Loucy (cell line): ENCODE measurements at regions not wholly inside any gene's neighbourhood (a gene's known extent, or its start where the extent isn't known, plus 50 kb on each side); places are given as distances from the start of the nearest gene placed in this dataset.

Experiments
- H2AFZ ChIP-seq: fragments of 200-600 bp; sonication (generic); 2 replicates; pipeline ENCODE4 v1.6.0; 2016; ENCODE audit warnings: antibody characterized with exemption, mild to moderate bottlenecking, low read length, moderate library complexity
- H3F3A ChIP-seq: fragments of 200-600 bp; 2 replicates; pipeline ENCODE4 v1.6.0; 2016; ENCODE audit warnings: antibody characterized with exemption, low read depth, mild to moderate bottlenecking
- H3K27me3 ChIP-seq: fragments of 200-600 bp; sonication (generic); 2 replicates; pipeline ENCODE4 v1.6.1; 2014; ENCODE audit warnings: low read length, mild to moderate bottlenecking; ENCODE audit not compliant: insufficient read depth, poor library complexity, severe bottlenecking
- H3K36me3 ChIP-seq: fragments of 200-600 bp; sonication (generic); 2 replicates; pipeline ENCODE4 v1.6.1; 2016; ENCODE audit warnings: low read length; ENCODE audit not compliant: insufficient read depth
- H3K4me1 ChIP-seq: fragments of 200-600 bp; sonication (generic); 2 replicates; pipeline ENCODE4 v1.5.1; 2014; ENCODE audit warnings: low read length, mild to moderate bottlenecking; ENCODE audit not compliant: insufficient read depth, poor library complexity, severe bottlenecking
- H3K4me2 ChIP-seq: fragments of 200-600 bp; sonication (generic); 2 replicates; pipeline ENCODE4 v1.6.0; 2014; ENCODE audit warnings: antibody characterized with exemption, low read length, low read depth, mild to moderate bottlenecking; ENCODE audit not compliant: poor library complexity, severe bottlenecking
- H3K4me3 ChIP-seq: fragments of 200-600 bp; sonication (generic); 2 replicates; pipeline ENCODE4 v1.5.1; 2014; ENCODE audit warnings: low read length, mild to moderate bottlenecking, mixed read lengths; ENCODE audit not compliant: poor library complexity, severe bottlenecking
- H3K79me2 ChIP-seq: fragments of 200-600 bp; sonication (generic); 2 replicates; pipeline ENCODE4 v1.6.1; 2014; ENCODE audit warnings: low read length; ENCODE audit not compliant: insufficient read depth
- H3K9ac ChIP-seq: fragments of 200-600 bp; sonication (generic); 2 replicates; pipeline ENCODE4 v1.6.0; 2014; ENCODE audit warnings: mild to moderate bottlenecking, low read depth, low read length, moderate library complexity; ENCODE audit not compliant: poor library complexity, severe bottlenecking
- H3K9me2 ChIP-seq: fragments of 200-600 bp; sonication (generic); replicated peaks from 2 replicates; pipeline ENCODE4 v1.6.1; 2016; ENCODE audit warnings: low read depth, low read length, mixed read lengths
- H3K9me3 ChIP-seq: fragments of 200-600 bp; sonication (generic); 2 replicates; pipeline ENCODE4 v1.6.1; 2014; ENCODE audit warnings: mild to moderate bottlenecking, antibody characterized with exemption, low read length, low read depth; ENCODE audit not compliant: insufficient read depth
- H4K20me1 ChIP-seq: fragments of 200-600 bp; sonication (generic); 2 replicates; pipeline ENCODE4 v1.6.0; 2014; ENCODE audit warnings: antibody characterized with exemption, low read length, mild to moderate bottlenecking; ENCODE audit not compliant: insufficient read depth, poor library complexity, severe bottlenecking
- EZH2phosphoT487 ChIP-seq: fragments of 200-600 bp; IDR thresholded peaks from 2 replicates; pipeline ENCODE4 v1.6.1; 2018; ENCODE audit warnings: antibody characterized with exemption, mild to moderate bottlenecking, moderate library complexity, borderline replicate concordance
- TF ChIP-seq, protein P1 (sequence below): fragments of 200-600 bp; sonication (generic); conservative IDR thresholded peaks from 2 replicates; pipeline ENCODE4 v1.5.1; 2014; ENCODE audit warnings: mild to moderate bottlenecking, antibody characterized with exemption, low read length

DNA sequence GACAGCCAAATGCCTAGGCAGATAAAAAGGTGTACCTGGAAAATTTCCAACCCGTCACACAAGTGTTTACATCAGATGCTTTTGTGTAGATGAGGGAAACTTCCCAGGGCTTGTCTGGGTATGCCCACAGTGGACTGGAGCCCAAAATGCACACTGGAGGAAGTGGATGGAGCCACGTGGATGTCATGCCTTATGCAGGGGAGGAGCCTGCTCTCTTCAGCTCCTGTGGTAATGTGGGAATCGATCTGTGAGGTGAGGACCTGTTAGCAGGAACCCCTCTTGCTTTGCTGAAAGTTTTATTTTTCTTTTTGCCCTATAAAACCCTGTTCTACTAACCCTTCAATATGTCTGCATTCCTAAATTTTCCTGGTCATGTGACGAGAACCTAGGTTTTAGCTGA lies 439.2 kb upstream of the CDH9 start:
- Histone ChIP-seq H2AFZ (no peak overlapping the region), H3K36me3 (no peaks in the 10 kb centered on the region)
- TF ChIP-seq, protein P1, sequence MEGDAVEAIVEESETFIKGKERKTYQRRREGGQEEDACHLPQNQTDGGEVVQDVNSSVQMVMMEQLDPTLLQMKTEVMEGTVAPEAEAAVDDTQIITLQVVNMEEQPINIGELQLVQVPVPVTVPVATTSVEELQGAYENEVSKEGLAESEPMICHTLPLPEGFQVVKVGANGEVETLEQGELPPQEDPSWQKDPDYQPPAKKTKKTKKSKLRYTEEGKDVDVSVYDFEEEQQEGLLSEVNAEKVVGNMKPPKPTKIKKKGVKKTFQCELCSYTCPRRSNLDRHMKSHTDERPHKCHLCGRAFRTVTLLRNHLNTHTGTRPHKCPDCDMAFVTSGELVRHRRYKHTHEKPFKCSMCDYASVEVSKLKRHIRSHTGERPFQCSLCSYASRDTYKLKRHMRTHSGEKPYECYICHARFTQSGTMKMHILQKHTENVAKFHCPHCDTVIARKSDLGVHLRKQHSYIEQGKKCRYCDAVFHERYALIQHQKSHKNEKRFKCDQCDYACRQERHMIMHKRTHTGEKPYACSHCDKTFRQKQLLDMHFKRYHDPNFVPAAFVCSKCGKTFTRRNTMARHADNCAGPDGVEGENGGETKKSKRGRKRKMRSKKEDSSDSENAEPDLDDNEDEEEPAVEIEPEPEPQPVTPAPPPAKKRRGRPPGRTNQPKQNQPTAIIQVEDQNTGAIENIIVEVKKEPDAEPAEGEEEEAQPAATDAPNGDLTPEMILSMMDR, result no peak
- no peak for TF ChIP-seq EZH2phosphoT487

DNA sequence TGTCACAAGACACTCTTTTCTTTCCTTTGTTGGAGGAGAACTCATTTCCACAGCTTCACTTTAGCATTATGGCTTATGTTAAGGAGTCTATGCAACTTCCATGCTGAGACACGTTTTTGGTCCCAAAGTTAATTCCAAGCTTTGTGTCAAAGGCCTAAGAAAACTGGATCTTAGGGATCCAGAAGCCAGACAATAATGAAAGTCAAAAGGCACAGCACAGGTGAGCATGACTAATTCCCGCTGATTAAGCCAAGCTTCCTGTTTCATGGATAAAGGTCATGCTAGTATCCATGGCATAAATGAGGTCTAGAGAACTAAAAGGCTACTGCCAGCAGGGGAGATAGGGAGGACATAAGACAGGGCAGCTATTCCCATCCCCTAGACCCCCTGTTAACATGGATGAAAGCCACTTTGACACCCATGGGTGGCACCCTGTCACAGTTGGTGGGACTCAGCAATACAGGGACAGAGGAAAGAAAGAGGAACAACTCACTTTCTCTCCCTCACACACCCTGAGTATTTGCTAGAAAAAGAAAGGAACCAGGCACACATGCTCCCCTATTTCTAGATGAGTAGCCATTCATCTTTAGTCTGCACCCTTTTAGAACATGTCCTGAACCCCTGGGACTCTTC lies 438.1 kb upstream of the CDH9 start:
- Histone ChIP-seq H3F3A (no peaks in the 10 kb centered on the region), H2AFZ (no peak overlapping the region), H3K27me3 (no peaks in the 10 kb centered on the region), H3K36me3 (no peaks in the 10 kb centered on the region), H3K9me2 (no peaks in the 10 kb centered on the region), H3K79me2 (no peaks in the 10 kb centered on the region), H3K4me2 (no peak overlapping the region), H3K4me3 (no peak overlapping the region), H3K4me1 (no peaks in the 10 kb centered on the region), H3K9ac (no peak overlapping the region), H3K9me3 (no peaks in the 10 kb centered on the region), H4K20me1 (no peaks in the 10 kb centered on the region)
- TF ChIP-seq, protein P1, result no peak
- no peak for TF ChIP-seq EZH2phosphoT487

More for the DNA sequence above, 439.2 kb upstream of the CDH9 start:
- Histone ChIP-seq H4K20me1 (no peaks in the 10 kb centered on the region), H3K9me3 (no peaks in the 10 kb centered on the region), H3K4me3 (no peak overlapping the region), H3K4me2 (no peak overlapping the region), H3F3A (no peaks in the 10 kb centered on the region), H3K9me2 (no peaks in the 10 kb centered on the region), H3K4me1 (no peaks in the 10 kb centered on the region), H3K27me3 (no peaks in the 10 kb centered on the region), H3K79me2 (no peaks in the 10 kb centered on the region), H3K9ac (no peak overlapping the region)

DNA sequence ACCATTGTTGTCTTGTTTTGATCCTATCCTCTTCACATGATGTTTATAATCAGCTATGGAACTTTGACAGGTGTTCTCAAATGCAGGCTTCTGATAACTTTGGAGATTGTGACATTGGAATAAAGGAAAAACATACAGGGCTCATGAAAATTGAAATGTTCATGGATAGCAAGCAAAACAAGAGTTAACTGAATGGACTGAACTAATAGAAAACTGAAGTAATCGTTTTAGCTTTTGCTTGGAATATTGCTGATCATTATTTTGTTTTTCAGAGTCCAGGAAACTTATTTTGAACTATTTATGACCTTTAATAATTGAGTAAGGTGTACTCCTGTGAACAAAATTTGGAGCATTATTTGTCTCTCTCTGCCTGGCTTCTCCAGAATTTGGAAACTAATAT lies 436.7 kb upstream of the CDH9 start:
- Histone ChIP-seq H3K4me3 (no peak overlapping the region), H3K27me3 (no peaks in the 10 kb centered on the region), H2AFZ (no peak overlapping the region), H3F3A (no peaks in the 10 kb centered on the region), H3K9ac (no peak overlapping the region), H3K4me2 (no peak overlapping the region), H3K4me1 (no peaks in the 10 kb centered on the region), H3K9me3 (no peaks in the 10 kb centered on the region), H4K20me1 (no peaks in the 10 kb centered on the region), H3K9me2 (no peaks in the 10 kb centered on the region), H3K36me3 (no peaks in the 10 kb centered on the region), H3K79me2 (no peaks in the 10 kb centered on the region)
- TF ChIP-seq EZH2phosphoT487, result no peak

DNA sequence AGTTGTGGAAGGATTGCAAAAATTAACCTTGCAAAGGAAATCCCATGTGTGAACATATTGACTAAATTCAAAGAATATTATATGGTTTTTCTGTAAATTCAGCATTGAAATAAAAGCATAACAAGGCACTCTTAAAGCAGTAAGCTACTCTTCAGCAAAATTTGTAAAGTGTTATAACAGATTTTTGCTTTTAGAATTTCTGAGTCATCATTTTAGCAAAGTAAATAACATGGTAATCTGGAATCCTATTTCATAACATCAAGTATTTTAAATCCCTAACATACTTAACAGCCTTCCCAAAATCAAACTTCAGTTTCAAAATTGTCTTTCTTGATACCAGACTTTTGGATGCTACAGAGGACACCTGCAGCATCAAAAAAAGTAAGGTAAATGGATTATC lies 436.0 kb upstream of the CDH9 start:
- Histone ChIP-seq H3K4me1 (no peaks in the 10 kb centered on the region), H3K79me2 (no peaks in the 10 kb centered on the region), H3F3A (no peaks in the 10 kb centered on the region), H3K9me2 (no peaks in the 10 kb centered on the region), H3K27me3 (no peaks in the 10 kb centered on the region), H3K9me3 (no peaks in the 10 kb centered on the region), H3K4me3 (no peak overlapping the region), H3K36me3 (no peaks in the 10 kb centered on the region), H4K20me1 (no peaks in the 10 kb centered on the region), H3K4me2 (no peak overlapping the region), H3K9ac (no peak overlapping the region), H2AFZ (no peak overlapping the region)
- no peak for TF ChIP-seq EZH2phosphoT487
- TF ChIP-seq, protein P1, result no peak
